SK-N-SH (cell line): ENCODE measurements at regions not wholly inside any gene's neighbourhood (a gene's known extent, or its start where the extent isn't known, plus 50 kb on each side); places are given as distances from the start of the nearest gene placed in this dataset.

ENCODE experiments used
- CTCF ChIP-seq: fragments of 200-600 bp; sonication (generic); IDR thresholded peaks from 2 replicates; pipeline ENCODE4 v1.6.1; 2017; ENCODE audit warnings: antibody characterized with exemption, mild to moderate bottlenecking, moderate library complexity
- EP300 ChIP-seq, 2 experiments: IDR thresholded peaks; 2 replicates each; pipeline versions ENCODE4 v1.4.0 to v1.6.1; 2012; ENCODE audit warnings: borderline replicate concordance in 1 of 2, low read depth in 1 of 2, low read length in 1 of 2
- EZH2phosphoT487 ChIP-seq: fragments of 200-600 bp; sonication (generic); IDR thresholded peaks from 2 replicates; pipeline ENCODE4 v1.6.1; 2017; ENCODE audit warnings: low read depth, mixed run types, mild to moderate bottlenecking, antibody characterized with exemption, moderate library complexity, borderline replicate concordance
- FOXJ3 ChIP-seq: sonication (generic); formaldehyde crosslinking; IDR thresholded peaks from 2 replicates; pipeline ENCODE4 v1.5.1; 2020; ENCODE audit warnings: mild to moderate bottlenecking, missing genetic modification reagents
- JUND ChIP-seq: IDR thresholded peaks from 2 replicates; pipeline ENCODE4 v1.4.0; 2012
- MXI1 ChIP-seq: IDR thresholded peaks from 2 replicates; pipeline ENCODE4 v1.6.1; 2012; ENCODE audit warnings: mild to moderate bottlenecking, low read depth, low read length, improper control_type of control experiment
- POLR2AphosphoS5 ChIP-seq: IDR thresholded peaks from 2 replicates; pipeline ENCODE4 v1.6.1; 2012; ENCODE audit warnings: low read depth, low read length
- REST ChIP-seq: IDR thresholded peaks from 2 replicates; pipeline ENCODE4 v1.6.1; 2012; ENCODE audit warnings: mild to moderate bottlenecking, low read depth, low read length, moderate library complexity
- RXRA ChIP-seq: IDR thresholded peaks from 2 replicates; pipeline ENCODE4 v1.4.0; 2012; ENCODE audit warnings: low read depth, mild to moderate bottlenecking, borderline replicate concordance
- SIN3A ChIP-seq: IDR thresholded peaks from 2 replicates; pipeline ENCODE4 v1.6.1; 2012; ENCODE audit warnings: low read depth, mild to moderate bottlenecking, low read length, moderate library complexity, borderline replicate concordance
- TCF12 ChIP-seq: IDR thresholded peaks from 2 replicates; pipeline ENCODE4 v1.4.0; 2012

GRCh38 chr18:37944700-37945270 lies 379.2 kb upstream of the CELF4 start:
- TF ChIP-seq JUND (no peak), RXRA (no peak), POLR2AphosphoS5 (no peak), MXI1 (no peak), FOXJ3 (CRISPR knock-in tag) (no peak), REST (no peak), TCF12 (no peak), CTCF (no peak), EZH2phosphoT487 (no peak), SIN3A (no peak), EP300 (IDR thresholded peaks at IDR 0.05; ENCODE audit: borderline replicate concordance in 1 of 2, low read depth in 1 of 2, low read length in 1 of 2) (no peak)
